DND-41 (cell line): ENCODE measurements at regions not wholly inside any gene's neighbourhood (a gene's known extent, or its start where the extent isn't known, plus 50 kb on each side); places are given as distances from the start of the nearest gene placed in this dataset.

ENCODE experiments used
- ATAC-seq: fragments of 200-7000 bp; cut with Tn5 transposase; 3 replicates; pipeline ENCODE4 v1.9.1; 2021; ENCODE audit warnings: low read depth; ENCODE audit not compliant: insufficient read depth
- DNase-seq: peaks from one replicate; pipeline ENCODE4 v3.0.0-alpha.2; 2020
- H2AFZ ChIP-seq: 2 replicates; pipeline ENCODE4 v1.6.0; 2012; ENCODE audit warnings: low read depth, low read length
- H3K27ac ChIP-seq: 2 replicates; pipeline ENCODE4 v1.5.1; 2012; ENCODE audit warnings: low read length, inconsistent platforms
- H3K27me3 ChIP-seq: fragments of 200-600 bp; sonication (generic); 2 replicates; pipeline ENCODE4 v1.6.0; 2012; ENCODE audit warnings: low read length, mild to moderate bottlenecking, inconsistent platforms; ENCODE audit not compliant: insufficient read depth, poor library complexity
- H3K36me3 ChIP-seq: 2 replicates; pipeline ENCODE4 v1.5.1; 2012; ENCODE audit warnings: low read length, inconsistent platforms; ENCODE audit not compliant: insufficient read depth
- H3K4me1 ChIP-seq: 2 replicates; pipeline ENCODE4 v1.5.1; 2012; ENCODE audit warnings: mild to moderate bottlenecking, low read length; ENCODE audit not compliant: insufficient read depth
- H3K4me2 ChIP-seq: 2 replicates; pipeline ENCODE4 v1.6.0; 2012; ENCODE audit warnings: mild to moderate bottlenecking, moderate library complexity, low read length, inconsistent platforms; ENCODE audit not compliant: insufficient read depth
- H3K4me3 ChIP-seq, 2 experiments: fragments of 200-600 bp in 1 of 2; shearing (Covaris generic) in 1 of 2; 2 replicates each; pipeline ENCODE4 v1.5.1; 2012 to 2016; ENCODE audit warnings: inconsistent platforms in 2 of 2, low read length in 2 of 2, mild to moderate bottlenecking in 2 of 2, low read depth in 1 of 2, moderate library complexity in 1 of 2
- H3K79me2 ChIP-seq: 2 replicates; pipeline ENCODE4 v1.6.0; 2012; ENCODE audit warnings: low read length, inconsistent platforms; ENCODE audit not compliant: insufficient read depth
- H3K9ac ChIP-seq: 2 replicates; pipeline ENCODE4 v1.6.0; 2012; ENCODE audit warnings: low read depth, mild to moderate bottlenecking, inconsistent platforms, low read length, moderate library complexity
- H3K9me3 ChIP-seq: 2 replicates; pipeline ENCODE4 v1.5.1; 2012; ENCODE audit warnings: low read length, moderate library complexity, mild to moderate bottlenecking, inconsistent platforms; ENCODE audit not compliant: insufficient read depth, severe bottlenecking
- H4K20me1 ChIP-seq: 2 replicates; pipeline ENCODE4 v1.6.0; 2012; ENCODE audit warnings: low read length; ENCODE audit not compliant: insufficient read depth
- EZH2 ChIP-seq: IDR thresholded peaks from 3 replicates; pipeline ENCODE4 v1.6.1; 2012; ENCODE audit warnings: borderline replicate concordance, low read depth, mild to moderate bottlenecking, moderate library complexity, low read length, inconsistent platforms; ENCODE audit not compliant: severe bottlenecking
- TF ChIP-seq, protein P1 (sequence below): IDR thresholded peaks from 2 replicates; pipeline ENCODE4 v1.5.1; 2012; ENCODE audit warnings: borderline replicate concordance, low read length, moderate library complexity, mild to moderate bottlenecking; ENCODE audit not compliant: poor library complexity, severe bottlenecking; ENCODE audit errors: extremely low read depth

DNA sequence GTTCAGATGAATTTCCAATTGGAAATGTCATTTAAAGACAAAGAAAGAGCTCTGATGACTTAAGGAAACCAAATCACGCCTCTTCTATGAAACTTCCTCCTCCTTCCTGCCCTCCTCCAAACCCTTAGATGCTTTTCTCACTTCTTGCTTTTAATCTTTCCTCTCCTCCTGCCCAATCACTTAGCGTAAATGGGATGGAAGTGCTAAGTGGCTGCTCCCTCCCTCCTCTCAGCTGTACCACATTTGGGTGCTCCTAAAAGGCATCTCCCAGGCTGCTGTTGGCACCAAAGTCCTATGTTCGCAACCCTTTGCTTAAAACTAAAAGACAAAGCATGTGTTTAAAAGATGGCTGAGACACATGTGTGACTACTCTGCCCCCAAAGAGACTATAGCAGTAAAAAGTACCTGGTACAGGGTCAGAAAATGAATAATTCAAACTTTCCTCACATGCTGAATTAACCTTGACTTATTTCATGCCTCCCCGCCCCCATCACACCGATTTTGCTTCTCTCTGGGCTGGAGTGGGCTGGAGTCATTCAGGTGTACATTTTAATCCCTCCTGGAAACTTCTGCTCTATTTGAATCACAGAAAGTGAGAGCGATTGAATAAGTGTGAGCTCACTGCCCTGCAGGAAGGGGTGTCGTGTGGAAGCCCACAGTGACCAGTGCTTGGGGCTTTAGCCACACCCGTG is 59.2 kb upstream of the KLF7 start:
- H4K20me1 ChIP-seq: no peaks in the 10 kb centered on the region

DNA sequence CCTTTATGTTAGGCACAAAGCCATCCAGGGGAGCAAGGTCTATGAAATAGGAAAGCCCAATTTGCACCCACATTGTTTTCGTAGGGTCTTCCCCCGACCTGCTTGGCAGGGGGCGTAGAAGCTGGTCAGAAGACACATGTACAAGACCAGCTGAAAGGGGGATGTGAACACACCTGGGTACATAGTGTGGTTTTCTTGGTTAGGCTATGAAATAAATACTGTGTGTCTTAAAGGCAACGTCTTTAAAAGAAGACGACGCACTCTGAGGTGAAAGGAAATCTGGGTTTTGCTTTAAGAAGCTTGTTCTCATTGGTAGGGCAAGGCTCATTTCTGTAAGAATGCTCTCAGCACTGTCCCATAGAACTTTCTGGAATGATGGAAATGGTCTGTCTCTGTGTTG is 60.0 kb upstream of the KLF7 start:
- H3K36me3 ChIP-seq: no peaks in the 10 kb centered on the region
- H3K27ac ChIP-seq: no peak overlapping the region
- no peak overlapping the region for H3K9ac ChIP-seq
- H3K4me2 ChIP-seq: no peak overlapping the region
- H3K4me3 ChIP-seq: no peak overlapping the region
- H3K27me3 ChIP-seq: no peaks in the 10 kb centered on the region
- H3K4me1 ChIP-seq: no peaks in the 10 kb centered on the region
- no peak for ATAC-seq
- no peak for DNase-seq
- TF ChIP-seq EZH2: no peak
- TF ChIP-seq, protein P1, sequence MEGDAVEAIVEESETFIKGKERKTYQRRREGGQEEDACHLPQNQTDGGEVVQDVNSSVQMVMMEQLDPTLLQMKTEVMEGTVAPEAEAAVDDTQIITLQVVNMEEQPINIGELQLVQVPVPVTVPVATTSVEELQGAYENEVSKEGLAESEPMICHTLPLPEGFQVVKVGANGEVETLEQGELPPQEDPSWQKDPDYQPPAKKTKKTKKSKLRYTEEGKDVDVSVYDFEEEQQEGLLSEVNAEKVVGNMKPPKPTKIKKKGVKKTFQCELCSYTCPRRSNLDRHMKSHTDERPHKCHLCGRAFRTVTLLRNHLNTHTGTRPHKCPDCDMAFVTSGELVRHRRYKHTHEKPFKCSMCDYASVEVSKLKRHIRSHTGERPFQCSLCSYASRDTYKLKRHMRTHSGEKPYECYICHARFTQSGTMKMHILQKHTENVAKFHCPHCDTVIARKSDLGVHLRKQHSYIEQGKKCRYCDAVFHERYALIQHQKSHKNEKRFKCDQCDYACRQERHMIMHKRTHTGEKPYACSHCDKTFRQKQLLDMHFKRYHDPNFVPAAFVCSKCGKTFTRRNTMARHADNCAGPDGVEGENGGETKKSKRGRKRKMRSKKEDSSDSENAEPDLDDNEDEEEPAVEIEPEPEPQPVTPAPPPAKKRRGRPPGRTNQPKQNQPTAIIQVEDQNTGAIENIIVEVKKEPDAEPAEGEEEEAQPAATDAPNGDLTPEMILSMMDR: no peak
- no peak overlapping the region for H2AFZ ChIP-seq
- H3K9me3 ChIP-seq: no peaks in the 10 kb centered on the region
- H3K79me2 ChIP-seq: no peaks in the 10 kb centered on the region
- H4K20me1 ChIP-seq: no peaks in the 10 kb centered on the region

More for the DNA sequence above, 59.2 kb upstream of the KLF7 start:
- Histone ChIP-seq H3K9ac (no peak overlapping the region), H3K27me3 (no peaks in the 10 kb centered on the region), H3K27ac (no peak overlapping the region), H3K9me3 (no peaks in the 10 kb centered on the region), H3K4me2 (no peak overlapping the region), H3K79me2 (no peaks in the 10 kb centered on the region), H2AFZ (no peak overlapping the region), H3K4me1 (no peaks in the 10 kb centered on the region), H3K36me3 (no peaks in the 10 kb centered on the region), H3K4me3 (no peak overlapping the region)
- TF ChIP-seq, protein P1: no peak
- no peak for TF ChIP-seq EZH2
- DNase-seq (no peak), ATAC-seq (no peak)

DNA sequence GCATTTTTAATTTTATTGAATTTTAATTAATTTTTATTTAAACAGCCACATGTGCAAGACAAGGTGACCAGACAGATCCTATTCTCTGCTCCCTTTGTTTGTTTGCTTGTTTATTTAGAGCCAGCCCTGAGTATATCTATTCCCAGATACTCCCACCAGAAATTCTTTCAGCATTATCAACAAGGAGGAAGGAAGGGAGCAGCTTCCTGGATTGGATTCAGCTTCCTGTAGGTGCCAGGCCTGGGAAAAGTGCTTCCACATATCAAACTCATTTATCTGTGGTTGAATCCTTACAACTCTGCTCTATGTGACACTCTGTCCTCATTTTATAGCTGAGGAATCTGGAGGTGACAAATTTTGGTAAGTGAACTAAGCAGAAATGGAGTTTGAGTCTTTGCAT is 60.5 kb upstream of the KLF7 start:
- Histone ChIP-seq H3K27me3 (no peaks in the 10 kb centered on the region), H3K36me3 (no peaks in the 10 kb centered on the region), H3K9me3 (no peaks in the 10 kb centered on the region), H3K9ac (no peak overlapping the region), H4K20me1 (no peaks in the 10 kb centered on the region), H3K4me1 (no peaks in the 10 kb centered on the region), H2AFZ (no peak overlapping the region), H3K4me2 (no peak overlapping the region), H3K4me3 (no peak overlapping the region), H3K79me2 (no peaks in the 10 kb centered on the region), H3K27ac (no peak overlapping the region)
- DNase-seq (no peak), ATAC-seq (no peak)
- no peak for TF ChIP-seq EZH2
- TF ChIP-seq, protein P1: no peak
